Suprapubic skin (tissue), 4 donors: ENCODE measurements at regions not wholly inside any gene's neighbourhood (a gene's known extent, or its start where the extent isn't known, plus 50 kb on each side); places are given as distances from the start of the nearest gene placed in this dataset.
"Not testable (repeated sequence)": the region's sequence is repeated elsewhere in the genome, so short reads cannot be mapped to it uniquely, and the experiment has no call there.

Source experiments
- DNase-seq, 2 donors: peaks; one replicate each; pipeline ENCODE4 v3.0.0-alpha.2; 2019; ENCODE audit warnings: low spot score in 2 of 2
- H3K27ac ChIP-seq: fragments of 200-600 bp; sonication (generic); one replicate; pipeline ENCODE4 v1.5.1; 2019
- H3K27me3 ChIP-seq: fragments of 200-600 bp; sonication (generic); one replicate; pipeline ENCODE4 v1.5.1; 2019
- H3K36me3 ChIP-seq: fragments of 200-600 bp; sonication (generic); one replicate; pipeline ENCODE4 v1.5.1; 2019
- H3K4me1 ChIP-seq: fragments of 200-600 bp; sonication (generic); one replicate; pipeline ENCODE4 v1.5.1; 2019
- H3K4me3 ChIP-seq: fragments of 200-600 bp; sonication (generic); one replicate; pipeline ENCODE4 v1.5.1; 2019; ENCODE audit warnings: mild to moderate bottlenecking
- H3K9me3 ChIP-seq: fragments of 200-600 bp; sonication (generic); one replicate; pipeline ENCODE4 v1.5.1; 2019
- CTCF ChIP-seq, 2 donors: fragments of 200-600 bp in 1 of 2; fragments of 450-650 bp in 1 of 2; sonication (generic) in 1 of 2; IDR thresholded peaks; one replicate each; pipeline ENCODE4 v1.5.1; 2016 to 2019; ENCODE audit warnings: antibody characterized with exemption in 2 of 2, mild to moderate bottlenecking in 1 of 2, moderate library complexity in 1 of 2
- EP300 ChIP-seq: sonication (generic); formaldehyde crosslinking; IDR thresholded peaks from one replicate; pipeline ENCODE4 v1.6.1; 2017; ENCODE audit warnings: antibody characterized with exemption
- POLR2A ChIP-seq, 2 donors: fragments of 450-650 bp; IDR thresholded peaks; one replicate each; pipeline ENCODE4 v1.6.1; 2017; ENCODE audit warnings: antibody characterized with exemption in 2 of 2, mild to moderate bottlenecking in 2 of 2, moderate library complexity in 2 of 2
- POLR2AphosphoS5 ChIP-seq, 3 donors: sonication (generic); formaldehyde crosslinking; IDR thresholded peaks; one replicate each; pipeline ENCODE4 v1.6.1; 2017; ENCODE audit warnings: antibody characterized with exemption in 3 of 3
- WGBS: methylation state at CpG from one replicate; pipeline ENCODE4 v1.1.5; 2018; 5-methylcytosine and 5-hydroxymethylcytosine counted together

GRCh38 chr5:62192958-62193357 lies 113.0 kb upstream of the KIF2A start:
- no peak overlapping the region for H3K27ac ChIP-seq
- H3K36me3 ChIP-seq = no peaks in the 10 kb centered on the region
- no peaks in the 10 kb centered on the region for H3K9me3 ChIP-seq

DNA sequence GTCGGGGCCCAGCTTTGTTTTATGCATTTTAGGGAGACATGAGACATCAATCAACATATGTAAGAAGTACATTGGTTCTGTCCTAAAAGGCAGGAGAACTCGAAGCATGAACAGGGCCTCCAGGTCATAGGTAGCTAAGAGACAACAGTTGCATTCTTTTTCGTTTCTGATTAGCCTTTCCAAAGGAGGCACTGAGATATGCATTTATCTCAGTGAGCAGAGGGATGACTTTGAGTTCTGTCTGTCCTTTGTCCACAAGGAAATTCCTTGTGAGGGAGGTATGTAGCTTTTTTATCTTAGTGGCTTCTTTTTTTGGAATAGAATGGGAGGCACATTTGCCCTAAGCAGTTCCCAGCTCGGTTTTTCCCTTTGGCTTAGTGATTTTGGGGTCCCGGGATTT lies 109.5 kb upstream of the KIF2A start:
- 80% methylated on average over 5 of the region's 5 CpGs for WGBS

More at GRCh38 chr5:62192958-62193357, 113.0 kb upstream of the KIF2A start:
- Histone ChIP-seq H3K4me3 (no peak overlapping the region), H3K4me1 (no peaks in the 10 kb centered on the region), H3K27me3 (peaks cover 3% of the 10 kb centered on the region)
- DNase-seq = no peak
- WGBS = 36% methylated on average over 1 of the region's 1 CpG
- TF ChIP-seq POLR2AphosphoS5 (IDR thresholded peaks at IDR 0.05) = no peak
- TF ChIP-seq POLR2A (IDR thresholded peaks at IDR 0.05) = no peak
- no peak for TF ChIP-seq CTCF (IDR thresholded peaks at IDR 0.05)
- TF ChIP-seq EP300 = no peak

DNA sequence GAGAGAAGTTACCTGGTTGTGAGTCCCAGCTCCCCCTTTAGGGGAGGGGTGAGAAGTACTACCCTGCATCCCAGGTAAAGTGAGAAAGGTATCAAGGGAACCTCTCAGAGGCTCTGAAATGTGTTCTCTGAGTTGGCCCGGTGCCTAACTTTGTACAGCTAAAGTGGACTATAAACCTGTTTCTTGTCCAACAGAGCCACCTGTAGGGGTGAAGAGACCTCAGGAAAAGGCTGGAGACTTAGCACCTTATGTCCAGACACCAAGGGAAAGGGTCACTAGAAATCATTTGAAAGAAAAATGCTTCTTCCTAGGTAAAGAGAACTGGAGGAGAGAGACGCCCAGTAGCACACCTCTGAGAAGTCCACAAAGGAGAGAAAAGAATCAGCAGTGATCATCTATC lies 108.3 kb upstream of the KIF2A start:
- Histone ChIP-seq H3K27ac (no peak overlapping the region), H3K9me3 (no peaks in the 10 kb centered on the region), H3K4me3 (no peak overlapping the region), H3K27me3 (peaks cover 3% of the 10 kb centered on the region), H3K4me1 (no peaks in the 10 kb centered on the region), H3K36me3 (no peaks in the 10 kb centered on the region)
- TF ChIP-seq POLR2AphosphoS5 (IDR thresholded peaks at IDR 0.05) = no peak
- no peak for TF ChIP-seq EP300
- no peak for TF ChIP-seq POLR2A (IDR thresholded peaks at IDR 0.05)
- TF ChIP-seq CTCF (IDR thresholded peaks at IDR 0.05) = no peak
- DNase-seq = no peak
- 80% methylated on average over 2 of the region's 2 CpGs for WGBS

More for the DNA sequence above, 109.5 kb upstream of the KIF2A start:
- not testable (repeated sequence) for H3K27ac ChIP-seq, H3K4me1 ChIP-seq, H3K4me3 ChIP-seq, H3K9me3 ChIP-seq, DNase-seq, H3K27me3 ChIP-seq, H3K36me3 ChIP-seq

DNA sequence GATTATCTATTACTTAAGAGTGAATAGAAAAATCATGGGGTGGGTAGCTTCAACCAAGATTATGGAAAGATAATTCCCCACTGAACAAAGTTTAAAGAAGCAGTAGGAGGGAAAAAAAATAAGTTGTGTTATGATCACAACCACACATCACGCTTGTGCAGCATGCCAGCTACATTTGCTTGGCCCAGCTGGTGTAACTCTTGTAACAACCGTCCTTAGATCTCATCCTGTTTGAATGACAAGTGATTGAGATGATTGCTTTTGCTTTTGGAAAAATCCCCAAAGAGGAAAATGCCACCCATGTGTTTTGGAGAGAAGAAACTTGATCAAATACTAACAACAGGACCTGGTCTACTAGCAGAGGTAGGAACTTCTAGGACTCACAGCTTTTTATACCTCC lies 107.6 kb upstream of the KIF2A start:
- Histone ChIP-seq H3K27ac (no peak overlapping the region), H3K36me3 (no peaks in the 10 kb centered on the region), H3K4me3 (no peak overlapping the region), H3K4me1 (no peaks in the 10 kb centered on the region), H3K9me3 (no peaks in the 10 kb centered on the region), H3K27me3 (peaks cover 3% of the 10 kb centered on the region)
- TF ChIP-seq POLR2A (IDR thresholded peaks at IDR 0.05) (no peak), CTCF (IDR thresholded peaks at IDR 0.05) (no peak), POLR2AphosphoS5 (IDR thresholded peaks at IDR 0.05) (no peak), EP300 (no peak)
- 62% methylated on average over 2 of the region's 2 CpGs for WGBS
- DNase-seq = no peak

DNA sequence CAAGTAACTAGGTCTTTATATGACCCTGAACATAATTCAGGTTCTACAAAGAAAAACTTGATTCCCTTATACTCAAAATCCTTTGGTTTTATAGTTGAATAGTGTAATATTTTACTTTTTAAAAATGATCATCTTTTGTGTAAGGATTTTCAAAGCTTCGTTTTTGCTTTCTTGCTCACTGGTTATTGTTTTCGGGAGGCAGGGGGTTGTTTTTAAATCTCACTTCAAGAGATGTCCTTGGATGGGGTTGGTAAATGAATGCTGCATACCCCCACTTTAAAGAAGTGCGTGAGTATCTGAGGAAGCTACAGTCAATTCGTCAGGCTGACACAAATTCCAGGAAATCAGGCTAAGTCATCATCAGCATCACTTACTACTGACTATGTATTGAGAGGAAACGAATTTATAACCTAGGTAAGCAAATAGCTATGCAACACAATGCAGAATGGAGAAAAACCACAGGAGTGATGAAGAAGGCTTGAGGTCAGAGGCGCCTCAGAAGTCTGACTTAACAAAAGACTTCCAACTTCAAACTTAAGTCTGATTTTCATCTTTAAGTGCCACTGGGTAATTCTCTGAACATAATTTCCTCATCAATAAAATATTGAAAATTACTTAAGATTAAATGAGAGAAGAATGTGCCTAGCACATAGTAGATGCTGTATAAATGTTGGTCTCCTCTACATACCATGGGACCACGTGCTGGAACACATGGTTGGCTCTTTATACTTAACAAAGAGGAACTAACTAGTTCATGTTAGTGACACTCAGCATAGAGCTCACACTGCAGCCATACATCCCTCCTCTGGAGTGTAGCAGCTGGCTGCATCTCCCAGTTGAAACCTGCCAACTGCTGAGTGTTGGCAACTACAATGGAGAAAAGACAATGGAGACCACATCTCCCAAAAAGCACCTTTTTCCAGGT lies 106.0 kb upstream of the KIF2A start:
- no peaks in the 10 kb centered on the region for H3K36me3 ChIP-seq
- no peak overlapping the region for H3K4me3 ChIP-seq
- WGBS = 65% methylated on average over 7 of the region's 7 CpGs
- no peak overlapping the region for H3K27ac ChIP-seq
- H3K4me1 ChIP-seq = no peaks in the 10 kb centered on the region
- no peaks in the 10 kb centered on the region for H3K9me3 ChIP-seq
- no peak for TF ChIP-seq POLR2AphosphoS5 (IDR thresholded peaks at IDR 0.05)
- TF ChIP-seq CTCF (IDR thresholded peaks at IDR 0.05) = no peak
- no peak for TF ChIP-seq POLR2A (IDR thresholded peaks at IDR 0.05)
- TF ChIP-seq EP300 = no peak
- no peak for DNase-seq
- peaks cover 6% of the 10 kb centered on the region for H3K27me3 ChIP-seq
